Kidney (tissue), 13 donors: ENCODE measurements at regions not wholly inside any gene's neighbourhood (a gene's known extent, or its start where the extent isn't known, plus 50 kb on each side); places are given as distances from the start of the nearest gene placed in this dataset.

Experiments
- DNase-seq, 5 donors: peaks; one replicate each; pipeline ENCODE4 v3.0.0-alpha.2; 2013 to 2020
- FAIRE-seq: peaks from 2 replicates; lab custom pipeline; 2012; peaks lifted over from hg19 to GRCh38; lab: Jason Lieb, UNC
- H3K27ac ChIP-seq, 2 donors: one replicate each; pipeline ENCODE4 v1.7.0; 2013; ENCODE audit warnings: low read depth in 2 of 2, low read length in 2 of 2, inconsistent platforms in 1 of 2
- H3K27me3 ChIP-seq: one replicate; pipeline ENCODE4 v1.7.1; 2013; ENCODE audit warnings: low read length, inconsistent platforms; ENCODE audit not compliant: control insufficient read depth, insufficient read depth
- H3K36me3 ChIP-seq, 3 donors: one replicate each; pipeline versions ENCODE4 v1.7.0 to v1.7.1; 2013; ENCODE audit warnings: low read length in 3 of 3, control low read depth in 1 of 3, inconsistent platforms in 1 of 3; ENCODE audit not compliant: insufficient read depth in 3 of 3, control insufficient read depth in 2 of 3
- H3K4me1 ChIP-seq, 3 donors: one replicate each; pipeline versions ENCODE4 v1.7.0 to v1.7.1; 2013; ENCODE audit warnings: low read length in 3 of 3, inconsistent platforms in 1 of 3, low read depth in 1 of 3; ENCODE audit not compliant: control insufficient read depth in 2 of 3, insufficient read depth in 2 of 3
- H3K4me3 ChIP-seq, 3 donors: one replicate each; pipeline versions ENCODE4 v1.7.0 to v1.8.1; 2013; ENCODE audit warnings: low read length in 3 of 3, control low read depth in 1 of 3, inconsistent platforms in 1 of 3
- H3K9ac ChIP-seq, 3 donors: one replicate each; pipeline versions ENCODE4 v1.7.0 to v1.7.1; 2013; ENCODE audit warnings: low read length in 3 of 3, control low read depth in 1 of 3, inconsistent platforms in 1 of 3
- H3K9me3 ChIP-seq, 3 donors: one replicate each; pipeline versions ENCODE4 v1.7.0 to v1.7.1; 2013; ENCODE audit warnings: low read length in 3 of 3, control low read depth in 1 of 3, inconsistent platforms in 1 of 3; ENCODE audit not compliant: control insufficient read depth in 2 of 3, insufficient read depth in 1 of 3
- CTCF ChIP-seq: IDR thresholded peaks from 3 replicates; pipeline ENCODE4 v1.5.1; 2012; ENCODE audit warnings: mild to moderate bottlenecking, moderate library complexity, borderline replicate concordance; ENCODE audit not compliant: insufficient read depth; ENCODE audit errors: extremely low read depth
- intact Hi-C: fragments of 100-400 bp; cut with DNase I; formaldehyde crosslinking; loops from one replicate; pipeline ENCODE4 v1.11.1; 2022
- donor health status: control.
- donor health status: control.
- donor health status: control.
- donor health status: control.
- donor health status: control.
- donor health status: DM: yes; HTN: yes; CAD: no.
- donor health status: Normal renal cell carcinoma (clear cell type).

GRCh38 chr12:30136696-30137095, 353.0 kb upstream of the TMTC1 start:
- no peak overlapping the region for H3K27ac ChIP-seq
- no peaks in the 10 kb centered on the region for H3K36me3 ChIP-seq
- no peak overlapping the region for H3K9ac ChIP-seq
- H3K4me1 ChIP-seq, result no peaks in the 10 kb centered on the region
- DNase-seq, result peak in 1 of 5 donors; percentile 3
- no peak for FAIRE-seq
- TF ChIP-seq CTCF, result no peak
- H3K27me3 ChIP-seq, result no peaks in the 10 kb centered on the region
- intact Hi-C loops, result no loop called here
- H3K4me3 ChIP-seq, result no peak overlapping the region
- H3K9me3 ChIP-seq, result no peaks in the 10 kb centered on the region

GRCh38 chr12:30135776-30136175, 352.0 kb upstream of the TMTC1 start:
- Histone ChIP-seq H3K4me3 (no peak overlapping the region), H3K36me3 (no peaks in the 10 kb centered on the region), H3K9me3 (no peaks in the 10 kb centered on the region), H3K4me1 (no peaks in the 10 kb centered on the region), H3K27ac (no peak overlapping the region), H3K27me3 (no peaks in the 10 kb centered on the region), H3K9ac (no peak overlapping the region)
- no peak for TF ChIP-seq CTCF
- FAIRE-seq, result no peak
- intact Hi-C loops, result no loop called here
- no peak for DNase-seq

GRCh38 chr12:30134229-30134628, 350.5 kb upstream of the TMTC1 start:
- TF ChIP-seq CTCF, result no peak
- intact Hi-C loops, result no loop called here
- Histone ChIP-seq H3K9me3 (no peaks in the 10 kb centered on the region), H3K4me1 (no peaks in the 10 kb centered on the region), H3K27ac (no peak overlapping the region), H3K36me3 (no peaks in the 10 kb centered on the region), H3K4me3 (no peak overlapping the region), H3K27me3 (no peaks in the 10 kb centered on the region), H3K9ac (no peak overlapping the region)
- DNase-seq (no peak), FAIRE-seq (no peak)

GRCh38 chr12:30126944-30127343, 343.2 kb upstream of the TMTC1 start:
- FAIRE-seq (no peak), DNase-seq (no peak)
- Histone ChIP-seq H3K4me1 (no peaks in the 10 kb centered on the region), H3K27ac (no peak overlapping the region), H3K9me3 (no peaks in the 10 kb centered on the region), H3K27me3 (no peaks in the 10 kb centered on the region), H3K9ac (no peak overlapping the region), H3K4me3 (no peak overlapping the region), H3K36me3 (no peaks in the 10 kb centered on the region)
- intact Hi-C loops, result no loop called here
- no peak for TF ChIP-seq CTCF
